ENCODE measurements at regions not wholly inside any gene's neighbourhood (a gene's known extent, or its start where the extent isn't known, plus 50 kb on each side); places are given as distances from the start of the nearest gene placed in this dataset.

DNA sequence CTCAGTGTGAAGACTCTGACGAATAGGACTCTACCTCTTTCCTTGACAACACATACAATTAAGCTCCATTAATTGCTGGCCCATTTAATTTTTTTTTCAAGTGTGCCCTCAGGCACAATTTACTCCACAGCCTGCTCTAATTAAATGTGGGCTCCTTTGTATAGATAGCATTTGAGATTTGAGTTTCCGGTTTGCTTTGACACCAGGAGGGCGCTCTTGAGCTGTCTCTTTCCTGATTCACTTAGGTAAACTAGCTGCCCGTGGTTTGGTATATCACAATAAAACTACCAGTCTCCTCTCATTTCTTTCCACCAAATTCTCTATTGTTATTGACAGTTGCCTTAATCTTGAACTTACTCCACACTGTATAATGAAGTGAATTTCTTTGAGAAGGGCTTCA, 666.0 kb downstream of the DSC3 start:
- DNase-seq (ENCODE audit: low read depth in 3 of 3, low spot score in 2 of 3), result no peak

- no peak for DNase-seq (ENCODE audit: low read depth in 3 of 3, low spot score in 2 of 3)
These were observed 680.5 kb downstream of the DSC3 start for GRCh38 chr18:30361864-30362540.

GRCh38 chr18:30359521-30359920, 683.0 kb downstream of the DSC3 start:
- no peak for DNase-seq (ENCODE audit: low read depth in 3 of 3, low spot score in 2 of 3)

DNA sequence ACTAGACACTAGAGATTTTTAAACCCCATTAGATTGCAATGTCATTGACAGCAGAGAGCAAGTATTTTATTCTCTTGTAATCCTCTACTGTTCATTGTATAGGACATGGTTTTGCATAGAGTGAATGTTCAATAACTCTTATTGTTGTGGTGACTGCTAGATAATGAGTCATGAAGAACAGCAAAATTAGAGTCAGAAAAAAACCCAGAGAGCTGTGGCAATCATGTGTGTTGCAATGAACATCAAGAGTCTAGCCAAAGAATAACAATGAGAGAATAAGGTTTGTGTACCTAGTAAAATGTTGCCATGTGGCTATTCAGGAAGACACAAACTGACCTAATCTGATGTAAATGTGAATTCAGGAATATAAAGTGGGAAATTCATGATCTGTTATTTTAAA, 684.0 kb downstream of the DSC3 start:
- no peak for DNase-seq (ENCODE audit: low read depth in 3 of 3, low spot score in 2 of 3)

DNA sequence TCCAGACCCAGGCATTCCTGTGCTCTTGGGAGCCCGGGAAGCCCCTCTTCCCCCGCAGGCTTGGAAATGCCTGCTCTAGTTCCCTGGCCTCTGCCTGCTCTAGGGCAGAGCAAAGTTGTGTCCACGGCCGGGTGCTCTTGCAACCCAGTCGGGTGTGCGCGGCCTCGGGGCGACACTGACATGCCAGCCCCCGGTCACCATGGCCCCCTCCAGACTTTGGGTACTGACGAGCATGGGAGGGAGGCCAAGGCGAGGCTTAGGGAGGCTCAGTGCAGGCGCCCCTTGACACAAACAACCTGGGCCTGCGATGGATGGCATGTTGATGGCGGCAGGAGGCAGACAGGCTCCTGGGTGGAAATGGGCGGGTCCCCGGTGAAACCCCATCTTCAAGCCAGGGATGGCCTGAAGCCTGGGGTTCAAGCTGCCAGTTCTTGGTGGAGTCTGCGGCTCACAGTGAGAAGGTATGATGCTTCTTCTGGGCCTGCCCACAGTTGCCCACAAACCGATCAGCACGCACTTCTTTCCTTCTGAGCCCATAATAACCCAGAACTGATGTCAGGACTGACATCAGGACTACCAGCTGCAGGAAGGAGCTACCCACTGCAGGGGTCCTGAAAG, 689.9 kb downstream of the DSC3 start:
- no peak for DNase-seq (ENCODE audit: low read depth in 3 of 3, low spot score in 2 of 3)

- no peak for DNase-seq (ENCODE audit: low read depth in 3 of 3, low spot score in 2 of 3)
These were observed 692.3 kb downstream of the DSC3 start for GRCh38 chr18:30350263-30350662.

GRCh38 chr18:30343090-30343489, 699.5 kb downstream of the DSC3 start:
- DNase-seq (ENCODE audit: low read depth in 3 of 3, low spot score in 2 of 3), result no peak

- DNase-seq (ENCODE audit: low read depth in 3 of 3, low spot score in 2 of 3), result no peak
These were observed 699.9 kb downstream of the DSC3 start for GRCh38 chr18:30342675-30343074.

DNA sequence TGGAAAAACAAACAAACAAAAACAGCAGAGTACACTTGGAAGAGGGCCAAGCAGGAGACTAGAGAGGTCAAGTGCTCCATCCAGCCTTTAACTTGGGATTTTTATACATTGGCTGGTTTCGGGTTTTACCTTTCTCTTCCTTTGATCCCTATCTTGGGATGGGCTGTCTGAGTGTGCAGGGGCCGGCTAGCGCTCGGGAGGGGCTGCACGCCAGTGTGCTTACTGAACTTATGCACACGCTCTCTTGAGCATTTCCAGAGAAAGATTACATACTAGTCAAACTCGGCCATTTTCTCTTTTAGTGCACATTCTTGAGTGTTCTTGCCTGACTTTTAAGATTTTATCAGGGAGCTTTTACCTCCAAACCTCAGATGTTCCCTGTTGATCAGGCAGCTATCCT, 707.8 kb downstream of the DSC3 start:
- no peak for DNase-seq (ENCODE audit: low read depth in 3 of 3, low spot score in 2 of 3)

DNA sequence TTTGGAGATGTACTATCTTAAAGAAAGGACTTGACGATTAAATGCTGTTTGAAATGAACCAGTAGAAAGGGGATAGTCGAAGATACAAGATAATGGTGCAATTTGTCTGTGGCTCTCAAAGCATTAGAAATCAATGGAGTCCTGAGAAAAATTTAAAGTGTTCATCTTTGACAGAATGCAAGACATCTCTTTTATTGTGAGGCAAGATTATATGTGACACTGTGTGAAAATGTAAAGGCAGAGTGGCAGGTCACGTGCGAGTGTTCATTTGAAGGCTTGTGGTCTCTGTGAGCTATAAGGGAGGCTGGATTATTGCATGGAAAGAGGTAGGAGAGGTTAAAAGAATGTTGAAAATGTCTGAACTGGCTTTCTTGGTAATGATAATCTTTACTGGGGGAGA, 709.2 kb downstream of the DSC3 start:
- DNase-seq (ENCODE audit: low read depth in 3 of 3, low spot score in 2 of 3), result no peak

- DNase-seq (ENCODE audit: low read depth in 3 of 3, low spot score in 2 of 3), result no peak
These were observed 713.7 kb downstream of the DSC3 start for GRCh38 chr18:30328839-30329238.

DNA sequence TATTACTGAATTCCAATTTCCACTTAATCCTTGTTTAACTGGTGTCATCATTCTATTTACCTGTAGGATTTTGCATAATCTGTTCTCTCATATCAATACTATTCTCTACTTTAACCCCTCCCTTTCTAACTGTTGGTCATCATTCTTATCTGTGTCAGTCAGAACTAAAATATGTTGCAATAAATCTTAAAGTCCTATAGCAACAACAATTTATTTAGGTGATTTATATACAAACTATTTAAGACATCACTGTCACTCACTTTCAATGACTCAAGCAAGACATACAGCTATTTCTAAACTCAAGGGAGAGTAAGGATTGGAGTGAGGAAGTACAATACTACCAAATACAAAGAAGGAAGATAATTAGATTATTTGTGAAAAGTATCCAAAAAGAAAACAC, 740.4 kb downstream of the DSC3 start:
- no peak for DNase-seq (ENCODE audit: low read depth in 3 of 3, low spot score in 2 of 3)

GRCh38 chr18:30298769-30299168, 743.8 kb downstream of the DSC3 start:
- DNase-seq (ENCODE audit: low read depth in 3 of 3, low spot score in 2 of 3), result no peak

GRCh38 chr18:30288662-30289414, 753.7 kb downstream of the DSC3 start:
- DNase-seq (ENCODE audit: low read depth in 3 of 3, low spot score in 2 of 3), result no peak

DNA sequence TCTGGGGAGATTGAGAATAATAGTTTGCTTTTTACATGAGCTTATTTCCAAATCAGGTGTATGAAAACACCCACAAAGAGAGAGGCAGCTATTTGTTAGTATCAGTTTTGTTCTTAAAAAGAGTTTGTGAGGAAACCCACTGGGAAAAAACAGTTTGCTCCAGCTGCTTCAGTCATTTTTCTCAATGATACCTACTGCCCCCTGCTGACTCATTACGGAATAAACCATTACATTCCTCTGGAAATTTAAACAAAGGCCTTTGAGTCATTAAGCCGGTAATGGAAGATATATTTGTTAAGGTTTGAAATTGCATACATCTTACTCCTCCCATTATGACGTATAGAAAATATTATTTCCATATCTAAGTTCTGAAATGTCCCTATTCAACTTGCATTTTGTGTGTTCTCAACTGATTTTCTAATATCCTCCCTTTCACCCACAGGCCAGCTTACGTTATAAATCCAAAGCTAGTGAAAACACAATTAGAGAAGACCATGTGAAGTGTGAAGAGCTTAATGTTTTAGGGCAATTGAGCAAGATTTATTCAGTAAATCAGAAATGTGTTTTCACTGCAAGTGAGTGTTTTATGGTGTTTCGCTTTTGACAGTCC, 761.6 kb downstream of the DSC3 start:
- peak; percentile 31 to 54 (median 49) for DNase-seq (ENCODE audit: low read depth in 3 of 3, low spot score in 2 of 3)

GRCh38 chr18:30280186-30280585, 762.4 kb downstream of the DSC3 start:
- no peak for DNase-seq (ENCODE audit: low read depth in 3 of 3, low spot score in 2 of 3)

DNA sequence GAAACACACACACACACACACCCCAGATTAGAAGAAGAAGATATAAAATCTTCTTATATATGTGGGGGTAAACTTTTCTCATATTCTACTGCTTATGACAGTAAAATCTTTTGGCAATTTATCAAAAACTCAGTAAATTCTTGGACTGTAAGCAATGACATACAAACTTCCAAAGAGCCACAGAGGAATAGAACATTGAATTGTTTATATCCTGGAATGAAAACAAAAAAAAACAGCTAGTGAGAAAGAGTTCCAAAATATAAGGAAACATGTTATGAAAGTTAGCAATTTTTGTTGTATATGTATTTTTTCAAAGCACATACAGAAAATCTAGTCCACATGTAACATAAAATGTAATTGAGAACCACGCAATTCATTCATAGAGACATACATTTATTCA, 764.9 kb downstream of the DSC3 start:
- no peak for DNase-seq (ENCODE audit: low read depth in 3 of 3, low spot score in 2 of 3)

DNA sequence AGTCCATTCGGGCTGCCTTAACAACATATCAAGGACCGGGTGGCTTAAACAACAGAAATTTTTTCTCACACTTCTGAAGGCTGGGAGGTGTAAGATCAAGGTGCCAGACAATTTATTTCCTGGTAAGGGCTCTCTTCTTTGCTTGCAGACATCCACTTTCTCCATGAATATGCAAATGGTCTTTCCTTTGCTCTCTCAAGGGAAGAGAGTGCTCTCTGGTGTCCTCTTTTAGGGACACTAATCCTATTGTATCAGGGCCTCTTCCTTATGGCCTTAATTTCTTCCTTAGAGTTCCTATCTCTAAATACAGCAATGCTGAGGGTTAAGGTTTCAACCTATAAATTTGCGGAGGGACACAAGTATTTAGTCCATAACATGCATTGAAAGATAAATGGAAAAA, 770.8 kb downstream of the DSC3 start:
- DNase-seq (ENCODE audit: low read depth in 3 of 3, low spot score in 2 of 3), result no peak

DNA sequence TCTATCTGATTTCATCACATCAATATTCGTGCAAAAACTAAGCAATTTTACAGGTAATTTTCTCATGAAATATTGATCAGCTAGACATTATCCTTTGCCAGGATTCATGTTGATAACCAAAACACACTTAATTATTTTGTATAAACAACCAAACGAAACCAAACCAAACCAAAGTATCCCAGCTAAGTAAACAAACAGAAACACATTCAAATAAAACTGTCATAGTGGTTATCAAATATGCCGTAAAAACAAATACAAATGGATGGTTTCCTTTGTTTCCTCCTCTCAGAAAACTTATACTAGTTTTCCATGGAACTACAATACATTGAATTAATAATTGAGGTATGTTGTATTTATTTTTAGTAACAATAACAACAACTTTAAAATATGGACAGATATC, 777.4 kb downstream of the DSC3 start:
- DNase-seq (ENCODE audit: low read depth in 3 of 3, low spot score in 2 of 3), result no peak

- DNase-seq (ENCODE audit: low read depth in 3 of 3, low spot score in 2 of 3), result no peak
These were observed 788.2 kb downstream of the DSC3 start for GRCh38 chr18:30254331-30254730.

GRCh38 chr18:30248056-30248455, 794.5 kb downstream of the DSC3 start:
- DNase-seq (ENCODE audit: low read depth in 3 of 3, low spot score in 2 of 3), result no peak
